Uterus (tissue), 3 donors: ENCODE measurements at regions not wholly inside any gene's neighbourhood (a gene's known extent, or its start where the extent isn't known, plus 50 kb on each side); places are given as distances from the start of the nearest gene placed in this dataset.

Source experiments
- DNase-seq, 2 donors: peaks; one replicate each; pipeline ENCODE4 v3.0.0-alpha.2; 2019 to 2020
- H3K27ac ChIP-seq, 2 donors: fragments of 200-600 bp; sonication (generic); 1 replicate in 1 of 2; 2 replicates in 1 of 2; pipeline ENCODE4 v1.5.1; 2016 to 2018
- H3K27me3 ChIP-seq, 2 donors: fragments of 200-600 bp; sonication (generic); one replicate each; pipeline ENCODE4 v1.5.1; 2018 to 2019; ENCODE audit warnings: control low read depth in 1 of 2
- H3K36me3 ChIP-seq, 2 donors: fragments of 200-600 bp; sonication (generic); one replicate each; pipeline ENCODE4 v1.5.1; 2019; ENCODE audit warnings: control low read depth in 1 of 2
- H3K4me1 ChIP-seq, 2 donors: fragments of 200-600 bp; sonication (generic); one replicate each; pipeline ENCODE4 v1.5.1; 2018 to 2019; ENCODE audit warnings: control low read depth in 1 of 2
- H3K4me3 ChIP-seq, 2 donors: fragments of 200-600 bp; sonication (generic); 1 replicate in 1 of 2; 2 replicates in 1 of 2; pipeline ENCODE4 v1.5.1; 2018 to 2019; ENCODE audit warnings: mild to moderate bottlenecking in 1 of 2
- H3K9me3 ChIP-seq, 2 donors: fragments of 200-600 bp; sonication (generic); one replicate each; pipeline ENCODE4 v1.5.1; 2019; ENCODE audit warnings: control low read depth in 1 of 2
- POLR2A ChIP-seq, 2 donors: fragments of 450-650 bp; IDR thresholded peaks; one replicate each; pipeline ENCODE4 v1.6.1; 2016; ENCODE audit warnings: antibody characterized with exemption in 2 of 2, mild to moderate bottlenecking in 1 of 2, moderate library complexity in 1 of 2
- intact Hi-C: fragments of 100-400 bp; cut with DNase I; formaldehyde crosslinking; loops from one replicate; pipeline ENCODE4 v1.15.1; 2023; ENCODE audit warnings: low total_unique reads
- TF ChIP-seq, protein P1 (sequence below), 4 experiments: fragments of 200-600 bp in 2 of 4; fragments of 450-650 bp in 2 of 4; sonication (generic) in 2 of 4; IDR thresholded peaks; one replicate each; pipeline ENCODE4 v1.5.1; 2016 to 2019; ENCODE audit warnings: antibody characterized with exemption in 4 of 4, mild to moderate bottlenecking in 2 of 4, moderate library complexity in 1 of 4
- donor health status: DM: yes; HTN: yes; CAD: no.

DNA sequence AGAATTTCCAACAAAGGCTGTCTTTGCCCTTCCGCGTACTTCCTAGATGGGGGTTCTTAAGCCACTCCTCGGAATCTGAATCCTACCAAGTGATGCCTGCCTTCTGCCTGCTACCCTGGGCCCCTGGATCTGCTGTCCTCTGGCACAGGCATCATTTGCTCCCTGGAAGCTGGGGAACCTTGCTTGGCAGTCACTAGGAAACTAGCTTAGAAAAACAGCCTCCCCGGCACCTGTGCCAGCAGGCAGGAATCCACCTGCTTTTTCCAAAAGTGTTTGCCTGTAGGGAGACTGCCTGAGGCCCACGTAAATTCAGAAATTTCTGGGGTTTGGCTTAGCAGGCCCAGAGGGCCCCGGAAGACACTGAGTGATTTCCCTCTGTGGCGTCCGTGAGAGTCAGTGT lies 442.4 kb downstream of the TSHZ3 start:
- Histone ChIP-seq H3K9me3 (no peaks in the 10 kb centered on the region), H3K4me1 (no peaks in the 10 kb centered on the region), H3K4me3 (no peak overlapping the region), H3K27ac (no peak overlapping the region), H3K36me3 (no peaks in the 10 kb centered on the region), H3K27me3 (no peaks in the 10 kb centered on the region)
- intact Hi-C loops: no loop called here
- DNase-seq: no peak
- TF ChIP-seq, protein P1, sequence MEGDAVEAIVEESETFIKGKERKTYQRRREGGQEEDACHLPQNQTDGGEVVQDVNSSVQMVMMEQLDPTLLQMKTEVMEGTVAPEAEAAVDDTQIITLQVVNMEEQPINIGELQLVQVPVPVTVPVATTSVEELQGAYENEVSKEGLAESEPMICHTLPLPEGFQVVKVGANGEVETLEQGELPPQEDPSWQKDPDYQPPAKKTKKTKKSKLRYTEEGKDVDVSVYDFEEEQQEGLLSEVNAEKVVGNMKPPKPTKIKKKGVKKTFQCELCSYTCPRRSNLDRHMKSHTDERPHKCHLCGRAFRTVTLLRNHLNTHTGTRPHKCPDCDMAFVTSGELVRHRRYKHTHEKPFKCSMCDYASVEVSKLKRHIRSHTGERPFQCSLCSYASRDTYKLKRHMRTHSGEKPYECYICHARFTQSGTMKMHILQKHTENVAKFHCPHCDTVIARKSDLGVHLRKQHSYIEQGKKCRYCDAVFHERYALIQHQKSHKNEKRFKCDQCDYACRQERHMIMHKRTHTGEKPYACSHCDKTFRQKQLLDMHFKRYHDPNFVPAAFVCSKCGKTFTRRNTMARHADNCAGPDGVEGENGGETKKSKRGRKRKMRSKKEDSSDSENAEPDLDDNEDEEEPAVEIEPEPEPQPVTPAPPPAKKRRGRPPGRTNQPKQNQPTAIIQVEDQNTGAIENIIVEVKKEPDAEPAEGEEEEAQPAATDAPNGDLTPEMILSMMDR (IDR thresholded peaks at IDR 0.05): no peak
- no peak for TF ChIP-seq POLR2A (IDR thresholded peaks at IDR 0.05)

DNA sequence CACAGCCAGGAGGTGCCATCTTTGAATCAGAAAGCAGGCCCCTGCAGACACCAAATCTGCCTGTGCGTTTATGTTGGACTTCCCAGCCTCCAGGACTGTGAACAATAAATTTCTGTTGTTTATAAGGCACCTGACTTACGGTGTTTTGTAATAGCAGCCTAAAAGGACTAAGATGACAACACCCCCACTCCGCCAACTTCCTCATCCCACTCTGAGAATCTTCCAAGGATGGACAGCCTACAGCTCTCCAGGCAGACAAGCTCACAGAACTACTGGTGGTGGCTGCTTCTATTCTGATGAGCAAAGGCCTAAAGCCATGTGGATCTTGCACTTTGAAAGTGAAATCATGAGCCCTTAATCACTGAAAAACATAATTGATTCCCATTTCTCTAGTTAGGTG lies 449.2 kb downstream of the TSHZ3 start:
- H3K9me3 ChIP-seq: no peaks in the 10 kb centered on the region
- H3K4me1 ChIP-seq: no peaks in the 10 kb centered on the region
- no peaks in the 10 kb centered on the region for H3K36me3 ChIP-seq
- no peak for DNase-seq
- no peaks in the 10 kb centered on the region for H3K27me3 ChIP-seq
- H3K4me3 ChIP-seq: no peak overlapping the region
- intact Hi-C loops: no loop called here
- no peak for TF ChIP-seq POLR2A (IDR thresholded peaks at IDR 0.05)
- TF ChIP-seq, protein P1 (IDR thresholded peaks at IDR 0.05): no peak
- no peak overlapping the region for H3K27ac ChIP-seq

DNA sequence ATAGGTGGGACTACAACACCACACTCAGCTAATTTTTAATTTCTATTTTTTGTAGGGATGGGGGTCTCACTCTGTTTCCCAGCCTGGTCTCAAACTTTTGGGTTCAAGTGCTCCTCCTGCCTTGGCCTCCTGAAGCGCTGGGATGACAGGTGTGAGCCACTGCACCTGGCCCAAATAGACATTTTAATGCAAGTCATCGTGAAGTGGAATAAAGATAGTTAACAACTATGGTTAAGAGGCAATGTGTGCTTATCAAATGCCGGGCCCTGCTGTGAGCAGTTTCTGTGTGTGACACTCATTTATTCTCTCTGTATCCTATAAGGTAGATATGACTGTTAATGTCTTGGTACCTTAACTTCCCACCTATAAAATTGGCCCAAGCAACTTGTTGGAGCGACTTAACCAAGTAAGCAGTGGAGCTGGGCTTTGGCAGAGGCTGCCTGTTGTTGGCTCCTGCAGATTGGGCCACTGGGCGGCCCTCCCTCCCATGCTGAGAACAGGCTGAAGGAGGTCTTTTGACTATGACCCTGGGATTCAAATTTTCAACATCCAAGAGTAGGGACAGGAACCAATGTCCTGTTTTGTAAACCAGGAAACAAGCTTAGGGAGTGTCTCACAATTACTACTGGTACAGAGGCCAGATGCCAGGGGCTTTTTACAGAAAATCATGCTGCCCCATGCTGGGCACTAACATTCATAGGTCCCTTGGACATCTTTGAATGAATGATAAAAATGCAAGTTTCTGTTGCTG lies 450.7 kb downstream of the TSHZ3 start:
- TF ChIP-seq, protein P1 (IDR thresholded peaks at IDR 0.05): no peak
- TF ChIP-seq POLR2A (IDR thresholded peaks at IDR 0.05): no peak
- Histone ChIP-seq H3K4me1 (no peaks in the 10 kb centered on the region), H3K27me3 (no peaks in the 10 kb centered on the region), H3K9me3 (no peaks in the 10 kb centered on the region), H3K4me3 (no peak overlapping the region), H3K36me3 (no peaks in the 10 kb centered on the region), H3K27ac (no peak overlapping the region)
- DNase-seq: no peak
- intact Hi-C loops: no loop called here

DNA sequence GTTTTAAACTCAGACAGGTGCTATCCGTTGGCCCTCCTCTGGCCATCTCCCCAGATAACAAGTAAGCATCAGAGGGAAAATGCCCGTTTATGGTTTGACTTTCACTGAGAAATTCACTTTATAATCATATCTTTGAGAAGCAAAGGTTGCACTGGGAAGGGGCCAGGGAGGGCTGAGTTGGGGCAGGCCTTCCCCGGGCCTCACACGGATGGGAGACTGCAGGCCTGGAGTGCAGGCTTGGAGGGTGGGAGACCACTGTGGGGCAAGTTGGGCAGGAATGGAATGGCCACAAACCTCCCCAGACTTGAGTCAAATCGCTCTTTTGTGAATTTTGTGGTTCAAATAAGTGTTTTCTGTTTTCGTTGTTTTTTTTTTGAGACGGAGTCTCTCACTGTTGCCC lies 451.7 kb downstream of the TSHZ3 start:
- no peaks in the 10 kb centered on the region for H3K9me3 ChIP-seq
- H3K27me3 ChIP-seq: no peaks in the 10 kb centered on the region
- no peak overlapping the region for H3K4me3 ChIP-seq
- no peak for DNase-seq
- no peaks in the 10 kb centered on the region for H3K36me3 ChIP-seq
- intact Hi-C loops: no loop called here
- H3K27ac ChIP-seq: no peak overlapping the region
- no peaks in the 10 kb centered on the region for H3K4me1 ChIP-seq
- TF ChIP-seq POLR2A (IDR thresholded peaks at IDR 0.05): no peak
- TF ChIP-seq, protein P1 (IDR thresholded peaks at IDR 0.05): no peak

DNA sequence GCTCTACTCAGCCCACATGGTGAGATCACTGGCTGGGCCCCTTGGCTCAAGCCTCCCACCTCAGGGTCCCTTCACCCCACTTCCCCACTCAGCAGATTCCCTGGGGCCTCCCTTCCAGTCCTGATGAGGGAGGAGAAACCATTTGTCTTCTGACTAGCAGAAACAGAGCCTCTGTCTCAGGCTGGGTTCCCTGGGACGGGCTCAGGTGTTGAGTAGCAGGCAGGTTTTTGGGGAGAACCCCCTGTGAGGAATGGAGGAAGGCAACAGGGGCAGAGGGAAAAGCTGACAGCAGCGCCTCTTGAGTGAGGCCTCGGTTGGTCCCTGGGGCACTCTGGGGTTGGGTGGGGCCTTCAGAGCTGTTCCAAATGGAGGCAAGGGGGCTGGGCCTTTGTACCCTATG lies 452.2 kb downstream of the TSHZ3 start:
- Histone ChIP-seq H3K36me3 (no peaks in the 10 kb centered on the region), H3K4me3 (no peak overlapping the region), H3K4me1 (no peaks in the 10 kb centered on the region), H3K27ac (no peak overlapping the region), H3K27me3 (no peaks in the 10 kb centered on the region), H3K9me3 (no peaks in the 10 kb centered on the region)
- TF ChIP-seq, protein P1 (IDR thresholded peaks at IDR 0.05): no peak
- TF ChIP-seq POLR2A (IDR thresholded peaks at IDR 0.05): no peak
- no peak for DNase-seq
- intact Hi-C loops: no loop called here
